GM19043 (cell line): ENCODE measurements at regions not wholly inside any gene's neighbourhood (a gene's known extent, or its start where the extent isn't known, plus 50 kb on each side); places are given as distances from the start of the nearest gene placed in this dataset.
"Not testable (repeated sequence)": the region's sequence is repeated elsewhere in the genome, so short reads cannot be mapped to it uniquely, and the experiment has no call there.

ENCODE experiments used
- ATAC-seq: cut with Tn5 transposase; IDR thresholded peaks from one replicate; pipeline ENCODE4 v1.9.1; 2021; ENCODE audit warnings: low read depth; ENCODE audit not compliant: unreplicated experiment

DNA sequence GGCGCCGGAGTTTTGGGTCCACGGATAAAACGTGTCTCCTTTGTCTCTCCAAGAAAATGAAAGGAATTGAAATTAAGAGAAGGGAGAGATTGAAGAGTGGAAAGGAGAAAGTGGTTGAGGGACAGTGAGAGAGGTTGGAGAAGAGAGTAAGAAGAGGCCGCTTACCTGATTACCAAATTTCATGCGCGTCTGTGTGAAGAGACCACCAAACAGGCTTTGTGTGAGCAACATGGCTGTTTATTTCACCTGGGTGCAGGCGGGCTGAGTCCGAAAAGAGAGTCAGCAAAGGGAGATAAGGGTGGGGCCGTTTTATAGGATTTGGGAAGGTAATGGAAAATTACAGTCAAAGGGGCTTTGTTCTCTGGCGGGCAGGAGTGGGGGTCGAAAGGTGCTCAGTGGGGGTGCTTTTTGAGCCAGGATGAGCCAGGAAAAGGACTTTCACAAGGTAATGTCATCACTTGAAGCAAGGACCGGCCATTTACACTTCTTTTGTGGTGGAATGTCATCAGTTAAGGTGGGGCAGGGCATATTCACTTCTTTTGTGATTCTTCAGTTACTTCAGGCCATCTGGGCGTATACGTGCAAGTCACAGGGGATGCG is 113.0 kb upstream of the CDH11 start:
- not testable (repeated sequence) for ATAC-seq

GRCh38 chr16:65229191-65229662 is 107.4 kb upstream of the CDH11 start:
- ATAC-seq, result no peak

DNA sequence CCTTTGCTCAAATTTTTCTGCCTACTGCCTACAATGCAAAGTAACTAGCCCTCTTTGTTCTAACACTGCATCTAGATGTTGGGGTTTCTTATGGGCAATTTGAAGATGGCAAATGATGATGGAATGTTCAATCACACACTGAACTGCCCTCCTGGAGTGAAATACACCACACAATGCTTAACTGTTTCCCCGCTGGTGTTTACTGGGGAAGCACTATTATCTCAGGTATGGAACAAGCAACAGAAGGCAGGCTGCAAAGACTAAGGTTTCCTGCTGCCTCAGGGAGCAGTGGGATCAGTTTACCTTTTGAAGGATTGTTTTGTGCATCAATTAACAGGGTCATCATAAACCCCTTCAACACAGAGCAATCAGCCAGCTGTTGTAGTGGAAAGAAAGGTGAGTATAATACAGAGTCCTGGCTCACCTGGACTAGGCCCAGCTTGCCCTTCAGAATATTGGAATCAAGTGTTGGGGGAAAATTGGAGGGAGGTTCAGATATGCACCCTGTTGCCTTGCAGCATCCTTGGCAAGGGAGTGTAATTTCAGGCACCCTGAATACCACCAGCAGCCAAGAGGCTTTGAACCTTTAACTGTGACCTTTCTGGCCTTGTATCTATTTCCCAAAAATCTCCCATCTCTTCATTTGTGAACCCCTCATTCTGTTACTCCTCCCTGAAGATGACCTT is 105.4 kb upstream of the CDH11 start:
- ATAC-seq, result no peak

DNA sequence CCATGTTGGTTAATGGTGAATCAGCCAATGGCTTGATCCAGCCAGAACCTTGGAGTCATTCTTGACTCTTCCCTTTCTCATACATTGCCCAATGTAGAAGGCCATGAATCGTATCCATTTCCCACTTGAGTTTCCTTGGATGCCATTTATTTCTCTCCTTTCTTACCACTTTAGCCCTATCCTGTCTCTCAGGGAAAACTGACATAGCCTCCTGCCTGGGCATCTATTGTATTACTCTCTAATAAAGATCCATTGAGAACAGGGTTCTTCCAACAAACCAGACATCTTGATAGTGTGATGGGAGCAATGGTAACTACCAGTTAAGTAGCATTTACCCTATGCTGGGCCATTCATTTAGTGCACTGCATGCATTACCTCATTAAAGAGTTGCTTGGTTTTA is 104.2 kb upstream of the CDH11 start:
- ATAC-seq, result no peak

GRCh38 chr16:65225488-65225887 is 103.6 kb upstream of the CDH11 start:
- ATAC-seq, result no peak

GRCh38 chr16:65224994-65225393 is 103.1 kb upstream of the CDH11 start:
- no peak for ATAC-seq

DNA sequence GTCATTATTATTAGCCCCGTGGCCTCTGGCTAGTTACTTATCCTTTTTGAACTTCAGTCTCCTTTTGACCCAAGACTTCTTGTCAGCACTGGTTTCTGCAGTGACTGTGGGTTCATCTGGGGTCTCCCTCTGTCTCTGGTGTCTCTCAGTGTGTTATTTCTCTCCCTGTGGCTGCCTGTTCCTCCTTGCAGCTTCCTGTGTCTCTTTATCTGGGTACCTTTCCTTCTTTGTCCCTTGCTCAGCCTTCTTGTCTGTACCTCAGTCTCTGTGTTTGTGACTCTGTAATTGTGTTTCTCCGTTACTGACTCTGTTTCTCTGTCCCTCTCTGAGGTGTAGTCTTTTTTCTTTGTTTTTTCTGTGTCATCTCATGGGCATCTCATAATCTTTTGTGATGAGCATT is 102.6 kb upstream of the CDH11 start:
- ATAC-seq, result no peak

GRCh38 chr16:65223335-65223734 is 101.5 kb upstream of the CDH11 start:
- ATAC-seq, result no peak

DNA sequence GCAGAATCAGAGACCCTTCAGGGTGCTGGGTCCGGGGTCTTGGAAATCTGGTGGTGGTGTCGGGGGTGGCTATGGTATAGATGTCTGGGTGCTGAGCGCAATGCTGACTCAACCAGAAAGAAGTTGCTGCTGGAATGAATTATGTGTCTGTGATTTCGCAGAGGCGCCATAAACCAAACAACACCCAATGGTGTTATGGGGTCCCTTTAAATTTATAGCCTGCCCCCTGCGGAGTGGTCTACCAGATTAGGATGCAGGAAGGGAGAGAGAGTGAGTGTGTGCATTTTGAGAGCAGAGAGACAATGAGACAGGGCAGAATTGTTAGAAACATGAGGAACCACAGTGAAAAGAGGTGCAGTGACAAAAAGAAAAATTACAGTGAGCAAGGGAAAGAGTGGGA is 100.7 kb upstream of the CDH11 start:
- ATAC-seq, result no peak

- no peak for ATAC-seq
Measured at GRCh38 chr16:65222049-65222448, 100.2 kb upstream of the CDH11 start.

DNA sequence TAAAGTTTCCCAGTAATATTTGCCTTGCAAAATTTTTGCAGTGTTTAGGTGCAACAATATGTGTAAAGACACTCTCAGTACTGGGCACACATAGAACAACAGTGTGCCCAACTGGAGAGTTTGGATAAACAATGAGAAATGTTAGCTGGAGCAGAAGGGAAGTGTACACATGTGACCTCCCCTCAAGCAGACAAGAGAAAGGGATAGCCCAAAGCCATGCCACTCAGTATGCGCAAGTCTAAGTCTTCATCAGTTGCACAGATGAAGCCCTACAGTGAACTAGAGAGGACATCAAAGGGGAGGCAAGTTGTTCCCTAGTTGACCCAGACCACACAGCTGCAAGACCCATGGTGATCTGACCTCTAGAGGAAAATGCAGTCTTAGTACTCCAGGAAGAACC is 97.9 kb upstream of the CDH11 start:
- no peak for ATAC-seq

GRCh38 chr16:65218348-65218747 is 96.5 kb upstream of the CDH11 start:
- no peak for ATAC-seq

- ATAC-seq, result no peak
Measured at GRCh38 chr16:65213866-65214595, 92.2 kb upstream of the CDH11 start.

GRCh38 chr16:65212791-65213190 is 90.9 kb upstream of the CDH11 start:
- ATAC-seq, result no peak

- no peak for ATAC-seq
Measured at GRCh38 chr16:65212240-65212639, 90.4 kb upstream of the CDH11 start.

DNA sequence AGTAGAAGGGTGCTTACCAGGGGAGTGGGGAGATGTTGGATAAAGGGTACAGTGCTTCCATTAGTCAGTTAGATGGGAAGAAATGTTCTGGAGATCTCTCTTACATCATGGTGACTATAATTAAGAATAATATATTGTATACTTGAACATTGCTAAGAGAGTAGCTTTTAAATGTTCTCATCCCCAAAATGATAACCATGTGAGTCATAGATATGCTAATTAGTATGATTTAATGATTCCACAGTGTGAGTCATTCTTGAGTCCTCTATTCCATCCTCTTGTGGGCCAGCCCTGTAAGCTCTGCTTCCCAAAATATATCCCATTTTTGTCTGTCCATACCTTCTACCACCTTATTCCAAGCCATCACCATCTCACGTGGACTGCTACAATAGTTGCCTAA is 80.6 kb upstream of the CDH11 start:
- ATAC-seq, result no peak

DNA sequence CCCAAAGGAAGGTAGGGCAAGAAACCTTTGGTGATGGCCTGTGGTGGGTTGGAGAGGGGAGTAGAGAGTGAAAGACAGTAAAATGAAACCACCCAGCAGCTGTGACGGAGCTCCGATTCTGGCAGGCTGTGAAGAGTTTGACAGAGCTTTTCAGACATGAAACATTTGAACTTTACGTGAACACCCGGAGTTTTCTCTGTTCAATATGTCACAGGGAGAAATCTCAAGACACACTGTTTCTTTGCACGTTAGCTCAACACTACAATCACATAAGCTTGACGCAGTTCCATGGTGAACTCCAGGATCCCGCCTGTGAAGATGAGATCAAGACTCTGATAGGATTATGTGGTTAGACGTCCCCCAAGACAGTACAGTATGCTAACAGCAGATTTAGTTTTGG is 79.6 kb upstream of the CDH11 start:
- no peak for ATAC-seq

DNA sequence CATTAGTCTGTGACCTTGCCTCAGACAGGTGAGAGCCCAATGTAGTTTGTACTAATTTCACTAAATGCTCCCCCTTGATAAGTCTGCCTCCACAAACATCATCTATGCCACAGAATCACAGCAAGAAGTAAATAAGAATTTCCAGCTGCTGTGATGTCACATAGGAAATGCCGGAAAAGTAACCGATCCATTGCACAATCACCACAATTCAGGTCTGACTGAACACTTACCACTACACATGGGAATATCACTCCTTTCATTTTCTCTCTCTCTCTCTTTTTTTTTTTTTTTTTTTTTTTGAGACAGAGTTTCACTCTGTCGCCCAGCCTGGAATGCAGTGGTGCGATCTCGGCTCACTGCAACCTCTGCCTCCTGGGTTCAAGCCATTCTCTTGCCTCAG is 79.0 kb upstream of the CDH11 start:
- ATAC-seq, result no peak

DNA sequence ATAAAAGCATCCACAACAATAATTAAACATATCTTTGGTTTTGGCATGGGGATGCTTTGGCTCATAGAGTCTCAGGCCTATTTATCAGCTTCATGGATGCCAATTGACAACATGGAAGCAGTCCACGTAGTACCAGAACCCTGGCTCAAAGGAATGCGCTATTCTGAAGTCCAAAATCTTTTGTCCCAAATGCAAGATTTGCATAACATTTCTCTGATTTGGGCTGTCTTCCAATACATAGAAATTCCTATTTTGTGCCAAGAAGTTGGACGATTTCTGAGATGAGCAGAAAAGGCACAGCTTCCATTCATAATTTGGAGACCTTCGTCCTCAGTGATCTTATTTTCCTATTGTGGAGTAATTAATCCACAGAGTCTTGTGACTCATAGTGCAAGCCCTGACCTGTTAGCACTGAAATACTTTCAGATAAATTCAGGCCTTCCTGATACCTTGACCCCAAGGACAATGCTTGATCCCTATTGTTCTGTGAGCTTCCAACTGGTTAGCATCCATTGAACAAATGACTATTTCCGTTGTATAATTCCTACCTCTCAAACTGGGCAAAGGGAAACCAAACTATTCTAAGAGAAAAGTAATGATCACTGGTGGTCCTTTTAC is 78.4 kb upstream of the CDH11 start:
- ATAC-seq, result no peak

- no peak for ATAC-seq
Measured at GRCh38 chr16:65196420-65197075, 74.7 kb upstream of the CDH11 start.

- ATAC-seq, result no peak
Measured at GRCh38 chr16:65195998-65196397, 74.1 kb upstream of the CDH11 start.
